ENCODE measurements at regions not wholly inside any gene's neighbourhood (a gene's known extent, or its start where the extent isn't known, plus 50 kb on each side); places are given as distances from the start of the nearest gene placed in this dataset.

- peaks cover 3% of the 10 kb centered on the region; the same call in 1 of the 2 replicates for H3K27me3 Mint-ChIP-seq (ENCODE audit: insufficient read depth)
- TF ChIP-seq CTCF (IDR thresholded peaks at IDR 0.05) = no peak
- peaks cover 14% of the 10 kb centered on the region for H3K36me3 Mint-ChIP-seq (ENCODE audit: low read depth)
- no peaks in the 10 kb centered on the region for H3K4me1 Mint-ChIP-seq (ENCODE audit: low read depth)
- H3K4me3 Mint-ChIP-seq = no peak overlapping the region
- H3K9me3 Mint-ChIP-seq = peaks cover 63% of the 10 kb centered on the region
- no peak overlapping the region for H3K27ac Mint-ChIP-seq
- DNase-seq = no peak
Observed at GRCh38 chr22:48051796-48052620, 1289.6 kb downstream of the TBC1D22A start.

GRCh38 chr22:48050836-48051235 lies 1288.4 kb downstream of the TBC1D22A start:
- Mint-ChIP-seq H3K27ac (no peak overlapping the region), H3K9me3 (peaks cover 65% of the 10 kb centered on the region), H3K27me3 (ENCODE audit: insufficient read depth) (peaks cover 3% of the 10 kb centered on the region; the same call in 1 of the 2 replicates)

GRCh38 chr22:48049116-48049515 lies 1286.7 kb downstream of the TBC1D22A start:
- DNase-seq = no peak
- peaks cover 3% of the 10 kb centered on the region; the same call in 1 of the 2 replicates for H3K27me3 Mint-ChIP-seq (ENCODE audit: insufficient read depth)
- no peak overlapping the region for H3K27ac Mint-ChIP-seq
- peaks cover 64% of the 10 kb centered on the region for H3K9me3 Mint-ChIP-seq
- TF ChIP-seq CTCF (IDR thresholded peaks at IDR 0.05) = no peak
- H3K4me1 Mint-ChIP-seq (ENCODE audit: low read depth) = no peaks in the 10 kb centered on the region
- H3K36me3 Mint-ChIP-seq (ENCODE audit: low read depth) = peaks cover 6% of the 10 kb centered on the region
- H3K4me3 Mint-ChIP-seq = no peak overlapping the region

More at GRCh38 chr22:48050836-48051235, 1288.4 kb downstream of the TBC1D22A start:
- Mint-ChIP-seq H3K36me3 (ENCODE audit: low read depth) (peaks cover 10% of the 10 kb centered on the region), H3K4me3 (no peak overlapping the region), H3K4me1 (ENCODE audit: low read depth) (no peaks in the 10 kb centered on the region)
- DNase-seq = no peak
- no peak for TF ChIP-seq CTCF (IDR thresholded peaks at IDR 0.05)

- H3K4me1 Mint-ChIP-seq (ENCODE audit: low read depth) = no peaks in the 10 kb centered on the region
- H3K36me3 Mint-ChIP-seq (ENCODE audit: low read depth) = peaks cover 5% of the 10 kb centered on the region; the same call in 1 of the 2 replicates
- H3K9me3 Mint-ChIP-seq = peaks cover 59% of the 10 kb centered on the region
- H3K27me3 Mint-ChIP-seq (ENCODE audit: insufficient read depth) = peaks cover 3% of the 10 kb centered on the region; the same call in 1 of the 2 replicates
- H3K4me3 Mint-ChIP-seq = no peak overlapping the region
- no peak overlapping the region for H3K27ac Mint-ChIP-seq
- no peak for TF ChIP-seq CTCF (IDR thresholded peaks at IDR 0.05)
- DNase-seq = no peak
Observed at GRCh38 chr22:48047722-48048500, 1285.5 kb downstream of the TBC1D22A start.

- peaks cover 3% of the 10 kb centered on the region for H3K27me3 Mint-ChIP-seq (ENCODE audit: insufficient read depth)
- no peak for DNase-seq
- no peaks in the 10 kb centered on the region for H3K4me1 Mint-ChIP-seq (ENCODE audit: low read depth)
- H3K9me3 Mint-ChIP-seq = peaks cover 58% of the 10 kb centered on the region
- H3K4me3 Mint-ChIP-seq = no peak overlapping the region
- H3K27ac Mint-ChIP-seq = no peak overlapping the region
- no peak for TF ChIP-seq CTCF (IDR thresholded peaks at IDR 0.05)
- peaks cover 5% of the 10 kb centered on the region for H3K36me3 Mint-ChIP-seq (ENCODE audit: low read depth)
Observed at GRCh38 chr22:48045369-48045768, 1282.9 kb downstream of the TBC1D22A start.
